GM23338 (cell line): ENCODE measurements at regions not wholly inside any gene's neighbourhood (a gene's known extent, or its start where the extent isn't known, plus 50 kb on each side); places are given as distances from the start of the nearest gene placed in this dataset.

Experiments used
- ATAC-seq: fragments of 200-7000 bp; cut with Tn5 transposase; 3 replicates; pipeline ENCODE4 v1.9.1; 2020
- DNase-seq: peaks from one replicate; pipeline ENCODE4 v3.0.0-alpha.2; 2015; ENCODE audit warnings: low spot score
- H2AFZ ChIP-seq: fragments of 200-600 bp; sonication (generic); 2 replicates; pipeline ENCODE4 v1.8.0; 2016; ENCODE audit warnings: antibody characterized with exemption, mild to moderate bottlenecking, moderate library complexity
- H3F3A ChIP-seq: fragments of 200-600 bp; sonication (generic); replicated peaks from 2 replicates; pipeline ENCODE4 v1.8.0; 2017; ENCODE audit warnings: antibody characterized with exemption, mixed run types, low read depth
- H3K27ac ChIP-seq: fragments of 200-600 bp; sonication (generic); 2 replicates; pipeline ENCODE4 v1.6.1; 2016; ENCODE audit warnings: low read depth
- H3K27me3 ChIP-seq: fragments of 200-600 bp; sonication (generic); 2 replicates; pipeline ENCODE4 v1.8.0; 2016; ENCODE audit warnings: mild to moderate bottlenecking, mixed run types, moderate library complexity; ENCODE audit not compliant: insufficient read depth
- H3K36me3 ChIP-seq: fragments of 200-600 bp; sonication (generic); 2 replicates; pipeline ENCODE4 v1.8.0; 2016; ENCODE audit warnings: mild to moderate bottlenecking; ENCODE audit not compliant: insufficient read depth
- H3K4me1 ChIP-seq: fragments of 200-600 bp; sonication (generic); 2 replicates; pipeline ENCODE4 v1.8.0; 2016; ENCODE audit warnings: mild to moderate bottlenecking, moderate library complexity; ENCODE audit not compliant: insufficient read depth
- H3K4me2 ChIP-seq: fragments of 200-600 bp; sonication (generic); 2 replicates; pipeline ENCODE4 v1.7.1; 2017; ENCODE audit warnings: mixed run types
- H3K4me3 ChIP-seq: fragments of 200-600 bp; sonication (generic); 2 replicates; pipeline ENCODE4 v1.6.1; 2016; ENCODE audit warnings: mixed run types
- H3K79me2 ChIP-seq: fragments of 200-600 bp; sonication (generic); replicated peaks from 2 replicates; pipeline ENCODE4 v1.8.0; 2017; ENCODE audit warnings: mild to moderate bottlenecking; ENCODE audit not compliant: insufficient read depth
- H3K9me2 ChIP-seq: fragments of 200-600 bp; sonication (generic); 2 replicates; pipeline ENCODE4 v1.8.0; 2017; ENCODE audit not compliant: insufficient read depth
- H4K20me1 ChIP-seq: fragments of 200-600 bp; sonication (generic); replicated peaks from 2 replicates; pipeline ENCODE4 v1.8.0; 2017; ENCODE audit warnings: mild to moderate bottlenecking; ENCODE audit not compliant: insufficient read depth
- H3K27ac Mint-ChIP-seq: 2 replicates; pipeline ENCODE4 v1.8.0; 2020; ENCODE audit warnings: inconsistent platforms, mild to moderate bottlenecking, moderate library complexity, mixed read lengths
- H3K27me3 Mint-ChIP-seq: 3 replicates; pipeline ENCODE4 v1.8.0; 2022; ENCODE audit warnings: low read depth, mild to moderate bottlenecking, moderate library complexity, mixed read lengths, inconsistent platforms; ENCODE audit not compliant: insufficient read depth, poor library complexity
- H3K36me3 Mint-ChIP-seq: 3 replicates; pipeline ENCODE4 v1.8.0; 2021; ENCODE audit warnings: low read depth, mild to moderate bottlenecking, inconsistent platforms, moderate library complexity, mixed read lengths
- H3K4me1 Mint-ChIP-seq: 3 replicates; pipeline ENCODE4 v1.8.0; 2020; ENCODE audit warnings: mild to moderate bottlenecking, inconsistent platforms, mixed read lengths
- H3K4me3 Mint-ChIP-seq: 3 replicates; pipeline ENCODE4 v1.8.0; 2021; ENCODE audit warnings: moderate library complexity, mild to moderate bottlenecking, inconsistent platforms, mixed read lengths
- H3K9me3 Mint-ChIP-seq: 3 replicates; pipeline ENCODE4 v1.8.0; 2020; ENCODE audit warnings: moderate library complexity, mild to moderate bottlenecking, inconsistent platforms, mixed read lengths
- CREB1 ChIP-seq: fragments of 250-450 bp; sonication (Bioruptor Pico); IDR thresholded peaks from 2 replicates; pipeline ENCODE4 v1.5.0; 2020; ENCODE audit warnings: low read depth, mild to moderate bottlenecking, moderate library complexity
- EZH2 ChIP-seq: fragments of 200-600 bp; sonication (generic); IDR thresholded peaks from one replicate; pipeline ENCODE4 v1.8.0; 2017; ENCODE audit warnings: antibody characterized with exemption, mild to moderate bottlenecking, low read depth; ENCODE audit not compliant: unreplicated experiment
- EZH2phosphoT487 ChIP-seq: fragments of 200-600 bp; sonication (generic); IDR thresholded peaks from one replicate; pipeline ENCODE4 v1.8.1; 2018; ENCODE audit warnings: antibody characterized with exemption; ENCODE audit not compliant: unreplicated experiment
- JUNB ChIP-seq: IDR thresholded peaks from one replicate; pipeline ENCODE4 v1.6.1; 2016; ENCODE audit warnings: antibody characterized with exemption; ENCODE audit not compliant: unreplicated experiment
- NANOG ChIP-seq: IDR thresholded peaks from 2 replicates; pipeline ENCODE4 v1.6.1; 2016; ENCODE audit warnings: antibody characterized with exemption, borderline replicate concordance
- POLR2AphosphoS5 ChIP-seq: IDR thresholded peaks from 2 replicates; pipeline ENCODE4 v1.6.1; 2016; ENCODE audit warnings: antibody characterized with exemption, low read depth
- STAT1 ChIP-seq: IDR thresholded peaks from one replicate; pipeline ENCODE4 v1.6.1; 2016; ENCODE audit warnings: antibody characterized with exemption; ENCODE audit not compliant: unreplicated experiment
- ZNF114 ChIP-seq: fragments of 250-450 bp; sonication (Bioruptor Pico); IDR thresholded peaks from 2 replicates; pipeline ENCODE4 v1.5.0; 2020; ENCODE audit warnings: mild to moderate bottlenecking, moderate library complexity
- ZNF331 ChIP-seq: fragments of 250-450 bp; sonication (Bioruptor Pico); IDR thresholded peaks from 2 replicates; pipeline ENCODE4 v1.5.0; 2020; ENCODE audit warnings: low read depth, mild to moderate bottlenecking, moderate library complexity
- TF ChIP-seq, protein P1 (sequence below): IDR thresholded peaks from 2 replicates; pipeline ENCODE4 v1.6.1; 2016; ENCODE audit warnings: antibody characterized with exemption
- TF ChIP-seq, protein P2 (sequence below), 2 experiments: fragments of 200-600 bp in 1 of 2; sonication (generic) in 1 of 2; conservative IDR thresholded peaks; 2 replicates each; pipeline versions ENCODE4 v1.5.1 to v1.6.1; 2016 to 2017; ENCODE audit warnings: antibody characterized with exemption in 2 of 2, low read depth in 2 of 2, mild to moderate bottlenecking in 2 of 2, moderate library complexity in 1 of 2
- TF ChIP-seq, protein P3 (sequence below): fragments of 250-450 bp; sonication (Bioruptor Pico); IDR thresholded peaks from 2 replicates; pipeline ENCODE4 v1.5.0; 2020; ENCODE audit warnings: mild to moderate bottlenecking, moderate library complexity
- TF ChIP-seq, protein P4 (sequence below): IDR thresholded peaks from one replicate; pipeline ENCODE4 v1.6.1; 2018; ENCODE audit warnings: antibody characterized with exemption; ENCODE audit not compliant: unreplicated experiment

DNA sequence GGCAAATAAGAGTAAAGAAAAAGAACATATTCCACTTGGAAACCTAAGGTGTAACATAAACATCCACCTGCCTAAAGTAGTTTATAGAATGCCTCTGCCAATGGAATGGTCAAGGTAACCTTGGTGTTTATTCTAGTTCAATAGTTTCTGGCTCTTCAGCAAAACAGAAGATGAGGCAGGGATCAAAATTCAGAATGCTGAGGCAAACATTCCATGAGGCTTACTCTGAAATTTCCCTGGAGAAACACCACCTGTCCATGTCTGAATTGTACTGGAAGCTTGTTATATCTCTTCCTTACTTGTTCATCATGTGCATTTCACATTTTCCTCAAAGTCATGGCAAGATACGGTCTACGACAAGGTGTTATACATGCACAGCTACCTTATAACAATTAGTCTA lies 1862.4 kb upstream of the ACO1 start:
- no peak for ATAC-seq
- Histone ChIP-seq H3K4me1 (no peaks in the 10 kb centered on the region), H3K4me2 (no peak overlapping the region), H3K4me3 (no peak overlapping the region), H3K36me3 (no peaks in the 10 kb centered on the region), H3K9me2 (peaks cover 5% of the 10 kb centered on the region; the same call in 1 of the 2 replicates), H2AFZ (no peak overlapping the region), H3F3A (no peaks in the 10 kb centered on the region), H3K79me2 (no peaks in the 10 kb centered on the region), H3K27ac (no peak overlapping the region), H3K27me3 (no peaks in the 10 kb centered on the region), H4K20me1 (no peaks in the 10 kb centered on the region)
- H3K4me3 Mint-ChIP-seq, result no peak overlapping the region
- H3K4me1 Mint-ChIP-seq, result no peaks in the 10 kb centered on the region
- DNase-seq, result no peak
- TF ChIP-seq, protein P1, sequence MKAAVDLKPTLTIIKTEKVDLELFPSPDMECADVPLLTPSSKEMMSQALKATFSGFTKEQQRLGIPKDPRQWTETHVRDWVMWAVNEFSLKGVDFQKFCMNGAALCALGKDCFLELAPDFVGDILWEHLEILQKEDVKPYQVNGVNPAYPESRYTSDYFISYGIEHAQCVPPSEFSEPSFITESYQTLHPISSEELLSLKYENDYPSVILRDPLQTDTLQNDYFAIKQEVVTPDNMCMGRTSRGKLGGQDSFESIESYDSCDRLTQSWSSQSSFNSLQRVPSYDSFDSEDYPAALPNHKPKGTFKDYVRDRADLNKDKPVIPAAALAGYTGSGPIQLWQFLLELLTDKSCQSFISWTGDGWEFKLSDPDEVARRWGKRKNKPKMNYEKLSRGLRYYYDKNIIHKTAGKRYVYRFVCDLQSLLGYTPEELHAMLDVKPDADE, result no peak
- TF ChIP-seq ZNF114 (CRISPR knock-in tag), result no peak
- TF ChIP-seq, protein P2, sequence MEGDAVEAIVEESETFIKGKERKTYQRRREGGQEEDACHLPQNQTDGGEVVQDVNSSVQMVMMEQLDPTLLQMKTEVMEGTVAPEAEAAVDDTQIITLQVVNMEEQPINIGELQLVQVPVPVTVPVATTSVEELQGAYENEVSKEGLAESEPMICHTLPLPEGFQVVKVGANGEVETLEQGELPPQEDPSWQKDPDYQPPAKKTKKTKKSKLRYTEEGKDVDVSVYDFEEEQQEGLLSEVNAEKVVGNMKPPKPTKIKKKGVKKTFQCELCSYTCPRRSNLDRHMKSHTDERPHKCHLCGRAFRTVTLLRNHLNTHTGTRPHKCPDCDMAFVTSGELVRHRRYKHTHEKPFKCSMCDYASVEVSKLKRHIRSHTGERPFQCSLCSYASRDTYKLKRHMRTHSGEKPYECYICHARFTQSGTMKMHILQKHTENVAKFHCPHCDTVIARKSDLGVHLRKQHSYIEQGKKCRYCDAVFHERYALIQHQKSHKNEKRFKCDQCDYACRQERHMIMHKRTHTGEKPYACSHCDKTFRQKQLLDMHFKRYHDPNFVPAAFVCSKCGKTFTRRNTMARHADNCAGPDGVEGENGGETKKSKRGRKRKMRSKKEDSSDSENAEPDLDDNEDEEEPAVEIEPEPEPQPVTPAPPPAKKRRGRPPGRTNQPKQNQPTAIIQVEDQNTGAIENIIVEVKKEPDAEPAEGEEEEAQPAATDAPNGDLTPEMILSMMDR (conservative IDR thresholded peaks at IDR 0.05; ENCODE audit: low read depth in 2 of 2), result no peak
- no peak for TF ChIP-seq POLR2AphosphoS5
- TF ChIP-seq NANOG, result no peak
- TF ChIP-seq STAT1, result no peak
- no peak for TF ChIP-seq EZH2
- TF ChIP-seq, protein P3, sequence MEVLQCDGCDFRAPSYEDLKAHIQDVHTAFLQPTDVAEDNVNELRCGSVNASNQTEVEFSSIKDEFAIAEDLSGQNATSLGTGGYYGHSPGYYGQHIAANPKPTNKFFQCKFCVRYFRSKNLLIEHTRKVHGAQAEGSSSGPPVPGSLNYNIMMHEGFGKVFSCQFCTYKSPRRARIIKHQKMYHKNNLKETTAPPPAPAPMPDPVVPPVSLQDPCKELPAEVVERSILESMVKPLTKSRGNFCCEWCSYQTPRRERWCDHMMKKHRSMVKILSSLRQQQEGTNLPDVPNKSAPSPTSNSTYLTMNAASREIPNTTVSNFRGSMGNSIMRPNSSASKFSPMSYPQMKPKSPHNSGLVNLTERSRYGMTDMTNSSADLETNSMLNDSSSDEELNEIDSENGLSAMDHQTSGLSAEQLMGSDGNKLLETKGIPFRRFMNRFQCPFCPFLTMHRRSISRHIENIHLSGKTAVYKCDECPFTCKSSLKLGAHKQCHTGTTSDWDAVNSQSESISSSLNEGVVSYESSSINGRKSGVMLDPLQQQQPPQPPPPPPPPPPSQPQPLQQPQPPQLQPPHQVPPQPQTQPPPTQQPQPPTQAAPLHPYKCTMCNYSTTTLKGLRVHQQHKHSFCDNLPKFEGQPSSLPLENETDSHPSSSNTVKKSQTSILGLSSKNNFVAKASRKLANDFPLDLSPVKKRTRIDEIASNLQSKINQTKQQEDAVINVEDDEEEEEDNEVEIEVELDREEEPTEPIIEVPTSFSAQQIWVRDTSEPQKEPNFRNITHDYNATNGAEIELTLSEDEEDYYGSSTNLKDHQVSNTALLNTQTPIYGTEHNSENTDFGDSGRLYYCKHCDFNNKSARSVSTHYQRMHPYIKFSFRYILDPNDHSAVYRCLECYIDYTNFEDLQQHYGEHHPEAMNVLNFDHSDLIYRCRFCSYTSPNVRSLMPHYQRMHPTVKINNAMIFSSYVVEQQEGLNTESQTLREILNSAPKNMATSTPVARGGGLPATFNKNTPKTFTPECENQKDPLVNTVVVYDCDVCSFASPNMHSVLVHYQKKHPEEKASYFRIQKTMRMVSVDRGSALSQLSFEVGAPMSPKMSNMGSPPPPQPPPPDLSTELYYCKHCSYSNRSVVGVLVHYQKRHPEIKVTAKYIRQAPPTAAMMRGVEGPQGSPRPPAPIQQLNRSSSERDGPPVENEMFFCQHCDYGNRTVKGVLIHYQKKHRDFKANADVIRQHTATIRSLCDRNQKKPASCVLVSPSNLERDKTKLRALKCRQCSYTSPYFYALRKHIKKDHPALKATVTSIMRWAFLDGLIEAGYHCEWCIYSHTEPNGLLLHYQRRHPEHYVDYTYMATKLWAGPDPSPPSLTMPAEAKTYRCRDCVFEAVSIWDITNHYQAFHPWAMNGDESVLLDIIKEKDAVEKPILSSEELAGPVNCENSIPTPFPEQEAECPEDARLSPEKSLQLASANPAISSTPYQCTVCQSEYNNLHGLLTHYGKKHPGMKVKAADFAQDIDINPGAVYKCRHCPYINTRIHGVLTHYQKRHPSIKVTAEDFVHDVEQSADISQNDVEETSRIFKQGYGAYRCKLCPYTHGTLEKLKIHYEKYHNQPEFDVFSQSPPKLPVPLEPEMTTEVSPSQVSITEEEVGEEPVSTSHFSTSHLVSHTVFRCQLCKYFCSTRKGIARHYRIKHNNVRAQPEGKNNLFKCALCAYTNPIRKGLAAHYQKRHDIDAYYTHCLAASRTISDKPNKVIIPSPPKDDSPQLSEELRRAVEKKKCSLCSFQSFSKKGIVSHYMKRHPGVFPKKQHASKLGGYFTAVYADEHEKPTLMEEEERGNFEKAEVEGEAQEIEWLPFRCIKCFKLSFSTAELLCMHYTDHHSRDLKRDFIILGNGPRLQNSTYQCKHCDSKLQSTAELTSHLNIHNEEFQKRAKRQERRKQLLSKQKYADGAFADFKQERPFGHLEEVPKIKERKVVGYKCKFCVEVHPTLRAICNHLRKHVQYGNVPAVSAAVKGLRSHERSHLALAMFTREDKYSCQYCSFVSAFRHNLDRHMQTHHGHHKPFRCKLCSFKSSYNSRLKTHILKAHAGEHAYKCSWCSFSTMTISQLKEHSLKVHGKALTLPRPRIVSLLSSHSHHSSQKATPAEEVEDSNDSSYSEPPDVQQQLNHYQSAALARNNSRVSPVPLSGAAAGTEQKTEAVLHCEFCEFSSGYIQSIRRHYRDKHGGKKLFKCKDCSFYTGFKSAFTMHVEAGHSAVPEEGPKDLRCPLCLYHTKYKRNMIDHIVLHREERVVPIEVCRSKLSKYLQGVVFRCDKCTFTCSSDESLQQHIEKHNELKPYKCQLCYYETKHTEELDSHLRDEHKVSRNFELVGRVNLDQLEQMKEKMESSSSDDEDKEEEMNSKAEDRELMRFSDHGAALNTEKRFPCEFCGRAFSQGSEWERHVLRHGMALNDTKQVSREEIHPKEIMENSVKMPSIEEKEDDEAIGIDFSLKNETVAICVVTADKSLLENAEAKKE, result no peak
- TF ChIP-seq, protein P4, sequence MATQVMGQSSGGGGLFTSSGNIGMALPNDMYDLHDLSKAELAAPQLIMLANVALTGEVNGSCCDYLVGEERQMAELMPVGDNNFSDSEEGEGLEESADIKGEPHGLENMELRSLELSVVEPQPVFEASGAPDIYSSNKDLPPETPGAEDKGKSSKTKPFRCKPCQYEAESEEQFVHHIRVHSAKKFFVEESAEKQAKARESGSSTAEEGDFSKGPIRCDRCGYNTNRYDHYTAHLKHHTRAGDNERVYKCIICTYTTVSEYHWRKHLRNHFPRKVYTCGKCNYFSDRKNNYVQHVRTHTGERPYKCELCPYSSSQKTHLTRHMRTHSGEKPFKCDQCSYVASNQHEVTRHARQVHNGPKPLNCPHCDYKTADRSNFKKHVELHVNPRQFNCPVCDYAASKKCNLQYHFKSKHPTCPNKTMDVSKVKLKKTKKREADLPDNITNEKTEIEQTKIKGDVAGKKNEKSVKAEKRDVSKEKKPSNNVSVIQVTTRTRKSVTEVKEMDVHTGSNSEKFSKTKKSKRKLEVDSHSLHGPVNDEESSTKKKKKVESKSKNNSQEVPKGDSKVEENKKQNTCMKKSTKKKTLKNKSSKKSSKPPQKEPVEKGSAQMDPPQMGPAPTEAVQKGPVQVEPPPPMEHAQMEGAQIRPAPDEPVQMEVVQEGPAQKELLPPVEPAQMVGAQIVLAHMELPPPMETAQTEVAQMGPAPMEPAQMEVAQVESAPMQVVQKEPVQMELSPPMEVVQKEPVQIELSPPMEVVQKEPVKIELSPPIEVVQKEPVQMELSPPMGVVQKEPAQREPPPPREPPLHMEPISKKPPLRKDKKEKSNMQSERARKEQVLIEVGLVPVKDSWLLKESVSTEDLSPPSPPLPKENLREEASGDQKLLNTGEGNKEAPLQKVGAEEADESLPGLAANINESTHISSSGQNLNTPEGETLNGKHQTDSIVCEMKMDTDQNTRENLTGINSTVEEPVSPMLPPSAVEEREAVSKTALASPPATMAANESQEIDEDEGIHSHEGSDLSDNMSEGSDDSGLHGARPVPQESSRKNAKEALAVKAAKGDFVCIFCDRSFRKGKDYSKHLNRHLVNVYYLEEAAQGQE, result no peak
- TF ChIP-seq ZNF331, result no peak
- TF ChIP-seq JUNB, result no peak
- TF ChIP-seq CREB1 (CRISPR knock-in tag), result no peak
- TF ChIP-seq EZH2phosphoT487, result no peak
- no peaks in the 10 kb centered on the region for H3K36me3 Mint-ChIP-seq
- no peak overlapping the region for H3K27ac Mint-ChIP-seq
- H3K9me3 Mint-ChIP-seq, result no peaks in the 10 kb centered on the region
- H3K27me3 Mint-ChIP-seq, result no peaks in the 10 kb centered on the region
